CD4-positive, CD25-positive, alpha-beta regulatory T cell (primary cell): ENCODE measurements at regions not wholly inside any gene's neighbourhood (a gene's known extent, or its start where the extent isn't known, plus 50 kb on each side); places are given as distances from the start of the nearest gene placed in this dataset.

Experiments used
- ATAC-seq, 2 donors: fragments of 150-1000 bp; cut with Tn5 transposase; one replicate each; pipeline ENCODE4 v1.10.0; 2021; ENCODE audit warnings: low read depth in 2 of 2, moderate number of reproducible peaks in 2 of 2, moderate library complexity in 1 of 2
- DNase-seq, 3 donors: peaks; one replicate each; pipeline versions ENCODE4 v3.0.0 to v3.0.0-alpha.2; 2012 to 2022; ENCODE audit warnings: mixed read lengths in 1 of 3
- H3K27ac ChIP-seq: one replicate; pipeline ENCODE4 v1.7.0; 2013; ENCODE audit warnings: mild to moderate bottlenecking, low read length; ENCODE audit not compliant: insufficient read depth, poor library complexity, severe bottlenecking
- H3K27me3 ChIP-seq: one replicate; pipeline ENCODE4 v1.7.0; 2013; ENCODE audit warnings: low read length; ENCODE audit not compliant: control insufficient read depth, insufficient read depth
- H3K36me3 ChIP-seq: one replicate; pipeline ENCODE4 v1.7.0; 2013; ENCODE audit warnings: mild to moderate bottlenecking, low read length, moderate library complexity; ENCODE audit not compliant: control insufficient read depth, insufficient read depth
- H3K4me1 ChIP-seq: 2 replicates; pipeline ENCODE4 v1.7.0; 2013; ENCODE audit warnings: mild to moderate bottlenecking, low read length; ENCODE audit not compliant: insufficient read depth, control insufficient read depth, poor library complexity, severe bottlenecking
- H3K4me3 ChIP-seq: one replicate; pipeline ENCODE4 v1.7.0; 2013; ENCODE audit warnings: low read depth, mild to moderate bottlenecking, low read length, moderate library complexity
- H3K9me3 ChIP-seq, 2 experiments: 1 replicate in 1 of 2; 2 replicates in 1 of 2; pipeline ENCODE4 v1.7.0; 2013; ENCODE audit warnings: low read length in 2 of 2, mild to moderate bottlenecking in 1 of 2, moderate library complexity in 1 of 2; ENCODE audit not compliant: control insufficient read depth in 2 of 2
- H3K27ac Mint-ChIP-seq, 3 donors: one replicate each; pipeline ENCODE4 v1.8.0; 2020 to 2022; ENCODE audit warnings: mild to moderate bottlenecking in 3 of 3, mixed read lengths in 3 of 3, moderate library complexity in 2 of 3
- H3K27me3 Mint-ChIP-seq: one replicate; pipeline ENCODE4 v1.8.0; 2022; ENCODE audit warnings: mild to moderate bottlenecking, mixed read lengths
- H3K36me3 Mint-ChIP-seq: one replicate; pipeline ENCODE4 v1.8.0; 2020; ENCODE audit warnings: mixed read lengths
- H3K4me1 Mint-ChIP-seq, 4 donors: one replicate each; pipeline ENCODE4 v1.8.0; 2020 to 2022; ENCODE audit warnings: mixed read lengths in 4 of 4, mild to moderate bottlenecking in 1 of 4
- H3K4me3 Mint-ChIP-seq, 4 donors: one replicate each; pipeline ENCODE4 v1.8.0; 2020 to 2022; ENCODE audit warnings: mild to moderate bottlenecking in 4 of 4, mixed read lengths in 4 of 4, moderate library complexity in 3 of 4
- H3K9me3 Mint-ChIP-seq, 7 donors: one replicate each; pipeline ENCODE4 v1.8.0; 2020 to 2022; ENCODE audit warnings: mixed read lengths in 7 of 7, mild to moderate bottlenecking in 3 of 7, moderate library complexity in 2 of 7

GRCh38 chr6:169038691-169039090 is 215.0 kb downstream of the THBS2 start:
- H3K36me3 Mint-ChIP-seq: no peaks in the 10 kb centered on the region
- Histone ChIP-seq H3K4me3 (no peak overlapping the region), H3K27ac (no peak overlapping the region), H3K36me3 (no peaks in the 10 kb centered on the region), H3K9me3 (no peaks in the 10 kb centered on the region), H3K4me1 (no peaks in the 10 kb centered on the region), H3K27me3 (no peaks in the 10 kb centered on the region)
- H3K27me3 Mint-ChIP-seq: peaks cover 4% of the 10 kb centered on the region
- ATAC-seq: no peak
- no peaks in the 10 kb centered on the region for H3K4me1 Mint-ChIP-seq
- H3K4me3 Mint-ChIP-seq: no peak overlapping the region
- no peak overlapping the region for H3K27ac Mint-ChIP-seq
- H3K9me3 Mint-ChIP-seq: peaks cover 0 to 14% (median 2%) of the 10 kb centered on the region in 7 donors
- DNase-seq: no peak

- H3K27ac ChIP-seq: no peak overlapping the region
- no peaks in the 10 kb centered on the region for H3K4me1 ChIP-seq
- H3K4me3 ChIP-seq: no peak overlapping the region
- no peak for ATAC-seq
- H3K4me3 Mint-ChIP-seq: no peak overlapping the region
- H3K27ac Mint-ChIP-seq: no peak overlapping the region
- no peaks in the 10 kb centered on the region for H3K9me3 ChIP-seq
- peaks cover 4% of the 10 kb centered on the region for H3K27me3 Mint-ChIP-seq
- H3K36me3 ChIP-seq: no peaks in the 10 kb centered on the region
- no peaks in the 10 kb centered on the region for H3K36me3 Mint-ChIP-seq
- no peak for DNase-seq
- no peaks in the 10 kb centered on the region for H3K27me3 ChIP-seq
- H3K9me3 Mint-ChIP-seq: peaks cover 0 to 18% (median 2%) of the 10 kb centered on the region in 7 donors
- H3K4me1 Mint-ChIP-seq: no peaks in the 10 kb centered on the region
Observed at GRCh38 chr6:169035385-169036240, 218.0 kb downstream of the THBS2 start.

GRCh38 chr6:169034516-169035167 is 219.0 kb downstream of the THBS2 start:
- no peaks in the 10 kb centered on the region for H3K4me1 ChIP-seq
- H3K27ac ChIP-seq: no peak overlapping the region
- peaks cover 0 to 18% (median 2%) of the 10 kb centered on the region in 7 donors for H3K9me3 Mint-ChIP-seq
- no peaks in the 10 kb centered on the region for H3K27me3 ChIP-seq
- H3K9me3 ChIP-seq: no peaks in the 10 kb centered on the region
- no peak overlapping the region for H3K27ac Mint-ChIP-seq
- no peak overlapping the region for H3K4me3 Mint-ChIP-seq
- no peak overlapping the region for H3K4me3 ChIP-seq
- no peaks in the 10 kb centered on the region for H3K4me1 Mint-ChIP-seq
- H3K27me3 Mint-ChIP-seq: no peaks in the 10 kb centered on the region
- no peaks in the 10 kb centered on the region for H3K36me3 Mint-ChIP-seq
- DNase-seq (no peak), ATAC-seq (no peak)
- H3K36me3 ChIP-seq: no peaks in the 10 kb centered on the region

- no peaks in the 10 kb centered on the region for H3K4me1 Mint-ChIP-seq
- peaks cover 0 to 4% (median 0%) of the 10 kb centered on the region in 7 donors for H3K9me3 Mint-ChIP-seq
- H3K36me3 Mint-ChIP-seq: no peaks in the 10 kb centered on the region
- no peak overlapping the region for H3K4me3 ChIP-seq
- no peak overlapping the region for H3K27ac ChIP-seq
- H3K27me3 ChIP-seq: no peaks in the 10 kb centered on the region
- no peak for ATAC-seq
- no peak for DNase-seq
- H3K27ac Mint-ChIP-seq: no peak overlapping the region
- H3K36me3 ChIP-seq: no peaks in the 10 kb centered on the region
- H3K4me1 ChIP-seq: no peaks in the 10 kb centered on the region
- H3K4me3 Mint-ChIP-seq: no peak overlapping the region
- no peaks in the 10 kb centered on the region for H3K27me3 Mint-ChIP-seq
- H3K9me3 ChIP-seq: no peaks in the 10 kb centered on the region
Observed at GRCh38 chr6:169029861-169030260, 223.8 kb downstream of the THBS2 start.

GRCh38 chr6:169028343-169028742 is 225.3 kb downstream of the THBS2 start:
- no peak for ATAC-seq
- Mint-ChIP-seq H3K27ac (no peak overlapping the region), H3K27me3 (no peaks in the 10 kb centered on the region)

GRCh38 chr6:169026175-169026574 is 227.5 kb downstream of the THBS2 start:
- Mint-ChIP-seq H3K9me3 (peaks cover 0 to 3% (median 0%) of the 10 kb centered on the region in 7 donors), H3K4me1 (no peaks in the 10 kb centered on the region)

More at GRCh38 chr6:169028343-169028742, 225.3 kb downstream of the THBS2 start:
- Histone ChIP-seq H3K4me3 (no peak overlapping the region), H3K27me3 (no peaks in the 10 kb centered on the region), H3K27ac (no peak overlapping the region), H3K9me3 (no peaks in the 10 kb centered on the region), H3K36me3 (no peaks in the 10 kb centered on the region), H3K4me1 (no peaks in the 10 kb centered on the region)
- Mint-ChIP-seq H3K4me3 (no peak overlapping the region), H3K4me1 (no peaks in the 10 kb centered on the region), H3K9me3 (peaks cover 0 to 3% (median 0%) of the 10 kb centered on the region in 7 donors), H3K36me3 (no peaks in the 10 kb centered on the region)
- DNase-seq: no peak

GRCh38 chr6:169024047-169024660 is 229.5 kb downstream of the THBS2 start:
- Mint-ChIP-seq H3K4me3 (no peak overlapping the region), H3K27ac (no peak overlapping the region), H3K9me3 (peaks cover 0 to 3% (median 0%) of the 10 kb centered on the region in 7 donors), H3K4me1 (no peaks in the 10 kb centered on the region), H3K36me3 (no peaks in the 10 kb centered on the region), H3K27me3 (no peaks in the 10 kb centered on the region)
- Histone ChIP-seq H3K27ac (no peak overlapping the region), H3K4me1 (no peaks in the 10 kb centered on the region), H3K4me3 (no peak overlapping the region), H3K36me3 (no peaks in the 10 kb centered on the region), H3K27me3 (no peaks in the 10 kb centered on the region), H3K9me3 (no peaks in the 10 kb centered on the region)
- DNase-seq: no peak
- no peak for ATAC-seq

More at GRCh38 chr6:169026175-169026574, 227.5 kb downstream of the THBS2 start:
- Histone ChIP-seq H3K9me3 (no peaks in the 10 kb centered on the region), H3K27me3 (no peaks in the 10 kb centered on the region), H3K4me3 (no peak overlapping the region), H3K36me3 (no peaks in the 10 kb centered on the region), H3K27ac (no peak overlapping the region), H3K4me1 (no peaks in the 10 kb centered on the region)
- Mint-ChIP-seq H3K27me3 (no peaks in the 10 kb centered on the region), H3K4me3 (no peak overlapping the region), H3K27ac (no peak overlapping the region), H3K36me3 (no peaks in the 10 kb centered on the region)
- ATAC-seq: no peak
- DNase-seq: no peak
